Lower lobe of right lung (tissue), 2 donors: ENCODE measurements at regions not wholly inside any gene's neighbourhood (a gene's known extent, or its start where the extent isn't known, plus 50 kb on each side); places are given as distances from the start of the nearest gene placed in this dataset.

Experiments used
- ATAC-seq, 2 donors: fragments of 200-7000 bp; cut with Tn5 transposase; one replicate each; pipeline ENCODE4 v1.9.1; 2020 to 2022; ENCODE audit warnings: mild to moderate bottlenecking in 2 of 2, moderate library complexity in 2 of 2
- DNase-seq: peaks from one replicate; pipeline ENCODE4 v3.0.0-alpha.2; 2020
- H3K27ac ChIP-seq: fragments of 200-600 bp; one replicate; pipeline ENCODE4 v1.8.0; 2022
- H3K27me3 ChIP-seq: fragments of 200-600 bp; one replicate; pipeline ENCODE4 v1.8.0; 2022; ENCODE audit warnings: low read depth
- H3K36me3 ChIP-seq: fragments of 200-600 bp; one replicate; pipeline ENCODE4 v1.8.0; 2022; ENCODE audit warnings: mild to moderate bottlenecking
- H3K4me1 ChIP-seq: fragments of 200-600 bp; one replicate; pipeline ENCODE4 v1.8.0; 2022
- H3K4me3 ChIP-seq: fragments of 200-600 bp; one replicate; pipeline ENCODE4 v1.8.0; 2022; ENCODE audit warnings: mild to moderate bottlenecking
- H3K9me3 ChIP-seq: fragments of 200-600 bp; one replicate; pipeline ENCODE4 v1.8.0; 2022
- CTCF ChIP-seq: fragments of 200-600 bp; IDR thresholded peaks from one replicate; pipeline ENCODE4 v1.8.0; 2022; ENCODE audit warnings: antibody characterized with exemption, mild to moderate bottlenecking
- intact Hi-C: fragments of 100-400 bp; cut with DNase I; formaldehyde crosslinking; loops from one replicate; pipeline ENCODE4 v1.11.0; 2022
- donor health status: DM: no; HTN: yes; CAD: no; lungs with severe emphysema.

- intact Hi-C loops, result no loop called here
- ATAC-seq (no peak), DNase-seq (no peak)
- H3K4me3 ChIP-seq, result no peak overlapping the region
- no peaks in the 10 kb centered on the region for H3K4me1 ChIP-seq
- H3K9me3 ChIP-seq, result no peaks in the 10 kb centered on the region
- TF ChIP-seq CTCF, result no peak
- no peaks in the 10 kb centered on the region for H3K27me3 ChIP-seq
- H3K36me3 ChIP-seq, result no peaks in the 10 kb centered on the region
- H3K27ac ChIP-seq, result no peak overlapping the region
Measured at GRCh38 chr4:187270154-187270553, 546.5 kb upstream of the FAT1 start.

GRCh38 chr4:187271848-187272247 is 548.2 kb upstream of the FAT1 start:
- intact Hi-C loops, result no loop called here
- Histone ChIP-seq H3K36me3 (no peaks in the 10 kb centered on the region), H3K9me3 (no peaks in the 10 kb centered on the region), H3K4me3 (no peak overlapping the region), H3K27ac (no peak overlapping the region), H3K4me1 (no peaks in the 10 kb centered on the region), H3K27me3 (no peaks in the 10 kb centered on the region)
- DNase-seq (no peak), ATAC-seq (peak in 1 of 2 donors; percentile 53)
- TF ChIP-seq CTCF, result no peak

- ATAC-seq (no peak), DNase-seq (no peak)
- no peak for TF ChIP-seq CTCF
- Histone ChIP-seq H3K27me3 (no peaks in the 10 kb centered on the region), H3K4me1 (no peaks in the 10 kb centered on the region), H3K4me3 (no peak overlapping the region), H3K36me3 (no peaks in the 10 kb centered on the region), H3K27ac (no peak overlapping the region), H3K9me3 (no peaks in the 10 kb centered on the region)
- intact Hi-C loops, result no loop called here
Measured at GRCh38 chr4:187274153-187274552, 550.5 kb upstream of the FAT1 start.

GRCh38 chr4:187276736-187277408 is 553.2 kb upstream of the FAT1 start:
- ATAC-seq (no peak), DNase-seq (no peak)
- H3K4me3 ChIP-seq, result no peak overlapping the region
- H3K4me1 ChIP-seq, result no peaks in the 10 kb centered on the region
- H3K27me3 ChIP-seq, result no peaks in the 10 kb centered on the region
- H3K27ac ChIP-seq, result no peak overlapping the region
- intact Hi-C loops, result no loop called here
- H3K36me3 ChIP-seq, result no peaks in the 10 kb centered on the region
- no peak for TF ChIP-seq CTCF
- H3K9me3 ChIP-seq, result no peaks in the 10 kb centered on the region

- Histone ChIP-seq H3K27ac (no peak overlapping the region), H3K4me3 (no peak overlapping the region), H3K9me3 (no peaks in the 10 kb centered on the region), H3K4me1 (no peaks in the 10 kb centered on the region), H3K27me3 (no peaks in the 10 kb centered on the region), H3K36me3 (no peaks in the 10 kb centered on the region)
- ATAC-seq (no peak), DNase-seq (no peak)
- no peak for TF ChIP-seq CTCF
- intact Hi-C loops, result no loop called here
Measured at GRCh38 chr4:187283201-187283955, 559.7 kb upstream of the FAT1 start.
